HG02642 (cell line): ENCODE measurements at regions not wholly inside any gene's neighbourhood (a gene's known extent, or its start where the extent isn't known, plus 50 kb on each side); places are given as distances from the start of the nearest gene placed in this dataset.

Experiments
- ATAC-seq: cut with Tn5 transposase; IDR thresholded peaks from one replicate; pipeline ENCODE4 v1.9.1; 2021; ENCODE audit warnings: mild to moderate bottlenecking; ENCODE audit not compliant: unreplicated experiment, poor library complexity

GRCh38 chr3:188084752-188085583, 69.0 kb upstream of the LPP start:
- no peak for ATAC-seq

GRCh38 chr3:188085584-188086560, 68.1 kb upstream of the LPP start:
- no peak for ATAC-seq

DNA sequence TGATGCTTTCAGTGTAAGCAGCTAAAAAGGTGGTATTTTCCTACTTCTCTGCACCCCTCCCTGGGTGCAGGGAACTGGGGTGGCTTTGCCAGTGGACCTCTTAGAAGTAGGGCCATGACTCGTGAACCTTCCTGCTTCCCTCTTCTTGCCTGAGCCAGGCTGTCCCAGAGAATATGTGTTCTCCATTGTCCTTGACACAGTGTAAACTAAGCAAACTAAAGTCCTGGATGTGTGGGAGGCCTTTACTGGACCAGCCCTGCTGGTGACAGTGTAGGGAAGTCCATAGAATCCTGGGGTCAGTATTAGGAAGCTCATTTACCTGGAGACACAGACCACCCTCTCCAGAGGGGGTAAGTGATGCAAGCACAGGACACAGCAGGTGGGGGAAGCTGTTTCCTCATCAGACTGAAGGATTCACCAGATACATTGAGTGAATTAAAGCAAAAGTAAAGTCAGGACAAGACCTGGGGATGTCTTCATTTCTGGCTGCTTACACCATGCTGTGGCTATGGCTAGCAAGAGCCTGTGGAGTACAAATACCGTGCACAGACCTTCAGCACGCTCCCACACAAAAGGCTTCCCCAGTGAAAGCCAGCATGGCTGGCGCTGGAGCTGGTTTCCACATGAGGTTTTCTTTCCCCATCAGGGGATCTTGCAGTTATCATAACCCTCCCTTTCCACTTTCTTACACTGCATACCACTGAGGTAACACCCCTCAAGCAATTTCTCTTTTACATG, 64.8 kb upstream of the LPP start:
- ATAC-seq = no peak

DNA sequence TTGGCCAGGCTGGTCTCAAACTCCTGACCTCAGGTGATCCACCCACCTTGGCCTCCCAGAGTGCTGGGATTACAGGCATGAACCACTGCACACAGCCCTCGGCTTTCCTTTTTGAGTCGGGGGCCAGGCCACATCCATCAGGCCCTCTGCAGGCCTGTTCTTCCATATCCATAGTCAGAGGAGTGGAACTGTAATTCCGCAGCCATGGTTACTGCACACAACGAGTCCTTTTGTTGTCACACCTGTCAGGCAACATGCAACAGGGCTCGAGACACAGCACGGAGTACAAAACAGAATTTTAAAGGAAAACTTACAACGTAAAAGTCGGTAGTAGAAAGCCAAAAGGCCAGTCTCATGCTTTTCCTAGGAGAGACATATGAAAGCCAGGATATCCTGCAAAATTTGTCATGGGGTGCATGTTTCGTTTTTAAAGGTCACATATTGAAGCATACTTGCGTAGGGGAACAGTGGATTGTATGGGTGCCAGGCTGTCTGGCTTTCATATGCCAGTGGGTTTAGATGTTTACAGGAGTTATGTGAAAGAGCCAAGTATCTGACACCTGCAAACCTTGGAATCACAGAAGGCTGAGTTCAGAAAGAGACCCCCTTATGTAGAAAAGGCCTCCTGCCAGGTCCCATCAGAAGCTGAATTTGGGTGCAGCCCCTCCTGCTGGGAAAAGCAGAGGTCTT, 63.2 kb upstream of the LPP start:
- ATAC-seq = no peak

DNA sequence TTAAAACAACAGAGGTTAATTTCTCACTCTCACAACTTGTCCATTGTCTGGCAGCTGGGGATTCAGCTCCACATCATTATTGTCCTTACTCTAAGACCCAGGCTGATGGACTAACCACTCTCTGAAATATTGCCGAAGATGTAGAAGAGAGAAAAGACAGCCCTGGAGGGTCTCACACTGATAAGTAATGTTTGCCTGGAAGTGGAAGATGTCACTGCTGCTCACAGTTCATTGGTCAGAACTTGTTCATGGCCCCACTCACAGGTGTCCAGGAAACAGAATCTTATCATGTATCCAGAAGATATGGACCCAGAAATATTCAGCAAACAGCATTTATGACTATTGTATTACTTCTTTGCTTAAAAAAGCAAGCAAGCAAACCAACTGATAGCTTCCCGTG, 62.2 kb upstream of the LPP start:
- ATAC-seq = no peak

GRCh38 chr3:188092648-188093047, 61.3 kb upstream of the LPP start:
- no peak for ATAC-seq

DNA sequence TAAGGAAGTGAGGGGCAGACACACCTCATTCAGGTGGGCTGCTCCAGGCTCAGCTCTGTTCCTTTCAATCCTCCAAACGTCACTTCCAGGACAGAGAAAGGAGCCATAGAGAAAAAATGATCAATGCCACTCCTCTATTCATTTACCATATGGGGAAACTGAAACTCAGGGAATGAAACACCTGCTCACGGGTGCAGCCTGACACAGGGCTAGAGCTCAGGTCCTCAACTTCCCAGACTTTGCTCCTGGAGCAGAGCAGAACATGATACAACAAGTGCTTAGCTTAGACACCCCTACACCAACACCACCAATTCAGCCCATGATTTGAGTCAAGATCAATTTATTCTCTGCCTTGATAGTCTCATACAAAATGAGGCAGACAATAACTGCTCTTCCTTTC, 58.5 kb upstream of the LPP start:
- ATAC-seq = no peak

DNA sequence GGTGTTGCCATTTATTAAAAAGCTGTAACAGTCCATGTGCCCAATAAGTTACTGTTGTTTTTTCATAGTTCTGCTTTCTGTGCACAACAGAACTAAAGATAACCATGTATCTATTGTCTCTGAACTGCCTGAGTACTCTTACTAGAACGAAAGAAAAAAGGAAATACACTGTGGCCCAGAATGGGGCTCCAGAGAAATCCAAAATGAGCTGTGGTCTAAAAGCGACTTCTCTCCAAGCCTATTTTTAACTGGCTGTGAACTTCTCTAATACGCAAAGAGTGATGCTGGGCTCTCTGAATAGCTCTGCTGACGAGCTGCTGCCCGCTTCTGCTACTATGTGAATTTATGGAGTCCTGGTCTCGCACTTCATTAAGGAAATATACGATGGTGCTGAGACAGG, 56.2 kb upstream of the LPP start:
- no peak for ATAC-seq

DNA sequence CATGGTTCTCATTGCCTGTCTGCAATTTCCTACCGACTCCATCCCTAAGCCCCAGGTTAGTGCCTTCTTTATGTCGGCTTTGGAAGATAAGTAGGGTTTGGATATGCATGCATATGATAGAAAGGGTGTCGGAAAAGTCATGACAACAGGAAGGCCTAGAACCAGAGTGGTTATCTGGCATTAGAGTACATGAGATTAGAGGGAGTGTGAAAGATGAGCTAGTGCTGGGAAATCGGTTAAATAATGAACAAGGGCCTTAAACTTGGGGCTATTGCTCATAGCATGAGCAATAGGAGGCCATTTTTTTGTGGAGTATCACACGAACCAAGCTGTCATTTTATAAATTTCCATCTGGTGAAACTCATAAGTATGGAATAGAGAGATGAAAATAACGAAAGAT, 54.0 kb upstream of the LPP start:
- no peak for ATAC-seq

GRCh38 chr3:188102861-188103547, 51.0 kb upstream of the LPP start:
- no peak for ATAC-seq

DNA sequence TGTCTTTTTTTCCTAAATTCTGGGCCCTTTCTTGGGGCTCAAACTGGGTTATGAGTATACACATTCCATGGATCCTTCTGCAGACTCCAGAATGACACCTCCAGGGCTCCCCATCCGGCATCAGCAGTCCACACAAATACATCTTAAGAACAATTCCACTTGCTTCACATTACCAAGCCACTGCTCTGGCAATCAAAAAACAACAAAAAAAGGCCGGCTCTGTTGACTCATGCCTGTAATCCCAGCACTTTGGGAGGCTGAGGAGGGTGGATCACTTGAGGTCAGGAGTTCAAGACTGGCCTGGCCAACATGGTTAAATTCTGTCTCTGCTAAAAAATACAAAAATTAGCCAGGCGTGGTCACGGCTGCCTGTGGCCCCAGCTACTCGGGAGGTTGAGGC, 49.9 kb upstream of the LPP start:
- ATAC-seq = no peak
